HEK293 (cell line): ENCODE measurements at regions not wholly inside any gene's neighbourhood (a gene's known extent, or its start where the extent isn't known, plus 50 kb on each side); places are given as distances from the start of the nearest gene placed in this dataset.

ENCODE experiments used
- CTCF ChIA-PET: fragments of 350-600 bp; formaldehyde crosslinking; extraction: SDS; loops from one replicate; lab custom pipeline; 2021; ENCODE audit warnings: antibody characterized with exemption; lab: Yijun Ruan, JAX
- POLR2A ChIA-PET: fragments of 300-600 bp; formaldehyde crosslinking; extraction: SDS; loops from one replicate; lab custom pipeline; 2020; ENCODE audit warnings: antibody characterized with exemption, inconsistent platforms; lab: Yijun Ruan, JAX
- H3K27ac ChIP-seq: fragments of 200-500 bp; sonication (Bioruptor generic); 2 replicates; pipeline ENCODE4 v1.5.1; 2014; ENCODE audit warnings: low read depth, low read length, control low read depth, inconsistent platforms; ENCODE audit errors: extremely low read depth
- H3K36me3 ChIP-seq, 2 experiments: fragments of 200-500 bp in 1 of 2; sonication (Bioruptor generic) in 1 of 2; 1 replicate in 1 of 2; 2 replicates in 1 of 2; pipeline ENCODE4 v1.5.1; 2014 to 2017; ENCODE audit warnings: inconsistent platforms in 2 of 2, low read length in 2 of 2; ENCODE audit not compliant: control insufficient read depth in 2 of 2, insufficient read depth in 1 of 2
- H3K4me1 ChIP-seq: fragments of 200-500 bp; sonication (Bioruptor generic); 2 replicates; pipeline ENCODE4 v1.5.1; 2014; ENCODE audit warnings: mild to moderate bottlenecking, low read length, inconsistent platforms; ENCODE audit not compliant: control insufficient read depth, insufficient read depth
- H3K4me3 ChIP-seq: 2 replicates; pipeline ENCODE4 v1.5.1; 2011; ENCODE audit warnings: low read depth, mild to moderate bottlenecking, control low read depth, low read length, moderate library complexity
- H3K9me3 ChIP-seq: fragments of 200-500 bp; sonication (Bioruptor generic); 2 replicates; pipeline ENCODE4 v1.5.1; 2014; ENCODE audit warnings: low read depth, low read length, inconsistent platforms; ENCODE audit not compliant: control insufficient read depth, insufficient read depth
- EGR2 ChIP-seq: fragments of 450-650 bp; formaldehyde crosslinking; IDR thresholded peaks from 2 replicates; pipeline ENCODE4 v1.5.1; 2016; ENCODE audit warnings: low read depth, missing biosample characterization, missing genetic modification characterization
- KLF1 ChIP-seq: fragments of 450-650 bp; formaldehyde crosslinking; IDR thresholded peaks from 2 replicates; pipeline ENCODE4 v1.5.1; 2016; ENCODE audit warnings: missing biosample characterization, missing genetic modification characterization
- KLF16 ChIP-seq: fragments of 450-650 bp; formaldehyde crosslinking; IDR thresholded peaks from 2 replicates; pipeline ENCODE4 v1.5.1; 2017; ENCODE audit warnings: missing biosample characterization, missing genetic modification characterization
- KLF9 ChIP-seq: fragments of 450-650 bp; formaldehyde crosslinking; IDR thresholded peaks from 2 replicates; pipeline ENCODE4 v1.5.1; 2016; ENCODE audit warnings: missing biosample characterization, missing genetic modification characterization, low read depth
- MZF1 ChIP-seq: fragments of 450-650 bp; formaldehyde crosslinking; IDR thresholded peaks from 2 replicates; pipeline ENCODE4 v1.5.1; 2017; ENCODE audit warnings: missing biosample characterization, missing genetic modification characterization, borderline replicate concordance
- RBAK ChIP-seq: fragments of 450-650 bp; formaldehyde crosslinking; IDR thresholded peaks from 2 replicates; pipeline ENCODE4 v1.5.1; 2016; ENCODE audit warnings: missing biosample characterization, missing genetic modification characterization
- SP3 ChIP-seq: fragments of 450-650 bp; formaldehyde crosslinking; IDR thresholded peaks from 2 replicates; pipeline ENCODE4 v1.5.1; 2016; ENCODE audit warnings: missing biosample characterization, missing genetic modification characterization
- ZFHX2 ChIP-seq: fragments of 450-650 bp; formaldehyde crosslinking; conservative IDR thresholded peaks from 2 replicates; pipeline ENCODE4 v1.5.1; 2016; ENCODE audit warnings: missing biosample characterization, missing genetic modification characterization
- ZNF138 ChIP-seq: fragments of 450-650 bp; formaldehyde crosslinking; IDR thresholded peaks from 2 replicates; pipeline ENCODE4 v1.5.1; 2016; ENCODE audit warnings: missing biosample characterization, missing genetic modification characterization, borderline replicate concordance
- ZNF146 ChIP-seq: fragments of 450-650 bp; formaldehyde crosslinking; IDR thresholded peaks from 2 replicates; pipeline ENCODE4 v1.5.1; 2016; ENCODE audit warnings: missing biosample characterization, missing genetic modification characterization
- ZNF155 ChIP-seq: fragments of 450-650 bp; formaldehyde crosslinking; IDR thresholded peaks from 2 replicates; pipeline ENCODE4 v1.5.1; 2016; ENCODE audit warnings: missing biosample characterization, missing genetic modification characterization
- ZNF18 ChIP-seq: fragments of 450-650 bp; formaldehyde crosslinking; IDR thresholded peaks from 2 replicates; pipeline ENCODE4 v1.5.1; 2016; ENCODE audit warnings: missing biosample characterization, missing genetic modification characterization
- ZNF214 ChIP-seq: fragments of 450-650 bp; formaldehyde crosslinking; IDR thresholded peaks from 2 replicates; pipeline ENCODE4 v1.5.1; 2017; ENCODE audit warnings: missing biosample characterization, mild to moderate bottlenecking, missing genetic modification characterization, borderline replicate concordance
- ZNF266 ChIP-seq: fragments of 450-650 bp; formaldehyde crosslinking; IDR thresholded peaks from 2 replicates; pipeline ENCODE4 v1.5.1; 2016; ENCODE audit warnings: missing biosample characterization, missing genetic modification characterization, low read depth
- ZNF341 ChIP-seq: fragments of 450-650 bp; formaldehyde crosslinking; IDR thresholded peaks from 2 replicates; pipeline ENCODE4; 2016; ENCODE audit warnings: low read depth, missing biosample characterization, missing genetic modification characterization
- ZNF354C ChIP-seq: fragments of 450-650 bp; formaldehyde crosslinking; IDR thresholded peaks from 2 replicates; pipeline ENCODE4 v1.5.1; 2016; ENCODE audit warnings: missing biosample characterization, missing genetic modification characterization, low read depth, borderline replicate concordance
- ZNF366 ChIP-seq: fragments of 450-650 bp; formaldehyde crosslinking; conservative IDR thresholded peaks from 2 replicates; pipeline ENCODE4 v1.5.1; 2016; ENCODE audit warnings: missing biosample characterization, missing genetic modification characterization
- ZNF37A ChIP-seq: fragments of 450-650 bp; IDR thresholded peaks from 2 replicates; pipeline ENCODE4 v1.5.1; 2018; ENCODE audit warnings: missing biosample characterization, missing genetic modification characterization
- ZNF529 ChIP-seq: fragments of 450-650 bp; formaldehyde crosslinking; IDR thresholded peaks from 2 replicates; pipeline ENCODE4 v1.5.1; 2017; ENCODE audit warnings: missing genetic modification characterization, missing biosample characterization; ENCODE audit not compliant: insufficient replicate concordance
- ZNF571 ChIP-seq: fragments of 450-650 bp; formaldehyde crosslinking; IDR thresholded peaks from 2 replicates; pipeline ENCODE4 v1.5.0; 2017; ENCODE audit warnings: missing biosample characterization, missing genetic modification characterization
- ZNF621 ChIP-seq: fragments of 450-650 bp; formaldehyde crosslinking; IDR thresholded peaks from 2 replicates; pipeline ENCODE4 v1.5.1; 2017; ENCODE audit warnings: missing biosample characterization, missing genetic modification characterization
- ZNF837 ChIP-seq: fragments of 450-650 bp; formaldehyde crosslinking; IDR thresholded peaks from 2 replicates; pipeline ENCODE4 v1.5.1; 2016; ENCODE audit warnings: missing biosample characterization, missing genetic modification characterization
- ZSCAN5A ChIP-seq: fragments of 450-650 bp; formaldehyde crosslinking; IDR thresholded peaks from 2 replicates; pipeline ENCODE4 v1.5.1; 2016; ENCODE audit warnings: missing biosample characterization, missing genetic modification characterization
- ZXDB ChIP-seq: fragments of 450-650 bp; formaldehyde crosslinking; IDR thresholded peaks from 2 replicates; pipeline ENCODE4 v1.5.1; 2016; ENCODE audit warnings: missing biosample characterization, missing genetic modification characterization
- TF ChIP-seq, protein P1 (sequence below): fragments of 450-650 bp; formaldehyde crosslinking; IDR thresholded peaks from 2 replicates; pipeline ENCODE4 v1.5.1; 2016; ENCODE audit warnings: missing biosample characterization, missing genetic modification characterization, borderline replicate concordance

- TF ChIP-seq EGR2 (tag by site-specific recombination) (peak; percentile 54; the same call in 1 of the 2 replicates), ZNF155 (tag by site-specific recombination) (no peak), ZNF529 (tag by site-specific recombination) (no peak), ZXDB (tag by site-specific recombination) (no peak), ZNF138 (tag by site-specific recombination) (no peak), ZFHX2 (tag by site-specific recombination) (peak; percentile 75), KLF16 (no peak)
- TF ChIP-seq, protein P1, sequence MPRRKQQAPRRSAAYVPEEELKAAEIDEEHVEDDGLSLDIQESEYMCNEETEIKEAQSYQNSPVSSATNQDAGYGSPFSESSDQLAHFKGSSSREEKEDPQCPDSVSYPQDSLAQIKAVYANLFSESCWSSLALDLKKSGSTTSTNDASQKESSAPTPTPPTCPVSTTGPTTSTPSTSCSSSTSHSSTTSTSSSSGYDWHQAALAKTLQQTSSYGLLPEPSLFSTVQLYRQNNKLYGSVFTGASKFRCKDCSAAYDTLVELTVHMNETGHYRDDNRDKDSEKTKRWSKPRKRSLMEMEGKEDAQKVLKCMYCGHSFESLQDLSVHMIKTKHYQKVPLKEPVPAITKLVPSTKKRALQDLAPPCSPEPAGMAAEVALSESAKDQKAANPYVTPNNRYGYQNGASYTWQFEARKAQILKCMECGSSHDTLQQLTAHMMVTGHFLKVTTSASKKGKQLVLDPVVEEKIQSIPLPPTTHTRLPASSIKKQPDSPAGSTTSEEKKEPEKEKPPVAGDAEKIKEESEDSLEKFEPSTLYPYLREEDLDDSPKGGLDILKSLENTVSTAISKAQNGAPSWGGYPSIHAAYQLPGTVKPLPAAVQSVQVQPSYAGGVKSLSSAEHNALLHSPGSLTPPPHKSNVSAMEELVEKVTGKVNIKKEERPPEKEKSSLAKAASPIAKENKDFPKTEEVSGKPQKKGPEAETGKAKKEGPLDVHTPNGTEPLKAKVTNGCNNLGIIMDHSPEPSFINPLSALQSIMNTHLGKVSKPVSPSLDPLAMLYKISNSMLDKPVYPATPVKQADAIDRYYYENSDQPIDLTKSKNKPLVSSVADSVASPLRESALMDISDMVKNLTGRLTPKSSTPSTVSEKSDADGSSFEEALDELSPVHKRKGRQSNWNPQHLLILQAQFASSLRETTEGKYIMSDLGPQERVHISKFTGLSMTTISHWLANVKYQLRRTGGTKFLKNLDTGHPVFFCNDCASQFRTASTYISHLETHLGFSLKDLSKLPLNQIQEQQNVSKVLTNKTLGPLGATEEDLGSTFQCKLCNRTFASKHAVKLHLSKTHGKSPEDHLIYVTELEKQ = no peak
- ChIA-PET CTCF (interaction anchor here (0.5 to 0.9 kb wide), 5 partner anchors 9 to 1086 kb away, joined by 3 to 5 read pairs (median 3); no protein-coding TSS in a partner anchor), POLR2A (no interaction called here)
- H3K36me3 ChIP-seq = no peaks in the 10 kb centered on the region
- no peak overlapping the region for H3K4me3 ChIP-seq
- H3K27ac ChIP-seq = no peak overlapping the region
- no peaks in the 10 kb centered on the region for H3K9me3 ChIP-seq
- H3K4me1 ChIP-seq = no peaks in the 10 kb centered on the region
These were observed 207.6 kb downstream of the UACA start for GRCh38 chr15:70555713-70556112.

- POLR2A ChIA-PET = no interaction called here
- TF ChIP-seq RBAK (no peak), ZNF155 (tag by site-specific recombination) (no peak), ZNF366 (no peak), ZNF354C (tag by site-specific recombination) (no peak), ZNF146 (tag by site-specific recombination) (no peak)
- Histone ChIP-seq H3K36me3 (no peaks in the 10 kb centered on the region), H3K9me3 (no peaks in the 10 kb centered on the region), H3K27ac (no peak overlapping the region), H3K4me3 (no peak overlapping the region), H3K4me1 (no peaks in the 10 kb centered on the region)
- CTCF ChIA-PET = interaction anchor here (0.8 to 1.2 kb wide), 3 partner anchors 10 to 60 kb away, joined by 3 read pairs; no protein-coding TSS in a partner anchor
These were observed 215.4 kb downstream of the UACA start for GRCh38 chr15:70547846-70548487.

DNA sequence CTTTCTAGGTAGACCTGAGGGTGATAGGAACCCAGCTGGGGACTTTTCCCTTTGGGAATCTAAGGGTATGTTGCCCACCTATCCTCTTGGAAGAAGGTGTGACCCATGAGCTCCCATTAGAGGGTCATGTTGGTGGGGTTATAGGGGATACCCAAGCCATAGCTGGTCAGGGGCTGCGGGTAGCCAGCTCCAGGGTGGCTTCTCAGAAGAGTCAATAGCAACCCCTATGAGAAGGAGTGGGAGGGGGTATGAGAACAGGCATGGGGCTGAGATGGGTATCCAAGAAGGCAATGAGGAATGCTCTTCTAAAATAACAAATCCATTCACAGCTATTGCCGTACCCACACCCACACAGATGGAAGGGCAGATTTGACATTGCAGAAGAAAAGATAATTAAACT lies 217.8 kb downstream of the UACA start:
- CTCF ChIA-PET = interaction anchor here (0.6 to 0.7 kb wide), 2 partner anchors 27 to 952 kb away, joined by 4 read pairs; no protein-coding TSS in a partner anchor
- H3K36me3 ChIP-seq = no peaks in the 10 kb centered on the region
- no peak overlapping the region for H3K4me3 ChIP-seq
- H3K9me3 ChIP-seq = no peaks in the 10 kb centered on the region
- H3K4me1 ChIP-seq = no peaks in the 10 kb centered on the region
- POLR2A ChIA-PET = no interaction called here
- no peak overlapping the region for H3K27ac ChIP-seq
- TF ChIP-seq KLF1 (tag by site-specific recombination) (no peak), ZNF621 (tag by site-specific recombination) (no peak), ZNF214 (tag by site-specific recombination) (no peak), ZNF37A (tag by site-specific recombination) (no peak), ZNF837 (tag by site-specific recombination) (no peak), ZNF18 (tag by site-specific recombination) (no peak), ZSCAN5A (tag by site-specific recombination) (no peak), ZNF571 (tag by site-specific recombination) (no peak), KLF9 (tag by site-specific recombination) (no peak), SP3 (tag by site-specific recombination) (no peak), ZNF266 (tag by site-specific recombination) (no peak), ZNF354C (tag by site-specific recombination) (no peak), ZNF341 (tag by site-specific recombination) (no peak), MZF1 (no peak)
